ENCODE measurements at regions not wholly inside any gene's neighbourhood (a gene's known extent, or its start where the extent isn't known, plus 50 kb on each side); places are given as distances from the start of the nearest gene placed in this dataset.

DNA sequence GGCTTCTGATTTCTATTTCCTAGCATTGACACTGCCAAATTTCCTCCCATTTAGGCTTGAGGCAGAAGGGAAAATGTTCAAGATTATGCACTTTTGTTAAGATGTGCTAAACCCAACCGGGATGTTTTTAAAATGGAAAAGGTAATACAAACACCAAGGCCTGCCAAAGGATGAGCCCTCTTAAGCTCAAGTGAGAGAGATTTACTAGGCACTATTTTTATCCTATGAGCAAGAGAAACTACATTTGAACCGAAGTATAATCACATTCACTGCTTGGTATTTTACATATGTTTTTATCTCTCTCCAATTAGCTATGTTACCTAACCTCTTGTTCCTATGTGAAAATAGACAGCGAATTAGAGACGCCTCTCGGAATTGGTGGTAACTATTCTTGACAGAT is 295.8 kb downstream of the GABRB3 start:
- no peak for DNase-seq (ENCODE audit: low read depth in 2 of 2)

DNA sequence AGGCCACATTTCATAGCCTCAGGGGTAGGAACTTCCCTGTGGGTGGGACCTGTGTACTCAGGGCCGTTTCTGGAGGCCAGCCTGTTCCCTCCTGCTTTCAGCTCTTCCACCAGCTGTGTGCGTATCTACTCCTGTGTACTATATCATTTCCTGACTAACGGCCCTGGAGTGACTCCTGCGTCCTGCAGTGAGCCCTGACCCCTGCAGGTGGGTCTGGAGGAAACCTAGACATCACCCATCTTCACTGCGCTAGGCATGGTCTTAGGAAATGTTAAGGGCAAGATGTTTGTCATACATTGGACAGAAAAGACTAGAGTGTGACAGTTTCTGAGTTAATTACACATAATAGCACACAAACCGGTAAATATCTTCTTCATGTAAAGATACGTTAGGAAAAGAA is 297.3 kb downstream of the GABRB3 start:
- DNase-seq (ENCODE audit: low read depth in 2 of 2) = no peak

DNA sequence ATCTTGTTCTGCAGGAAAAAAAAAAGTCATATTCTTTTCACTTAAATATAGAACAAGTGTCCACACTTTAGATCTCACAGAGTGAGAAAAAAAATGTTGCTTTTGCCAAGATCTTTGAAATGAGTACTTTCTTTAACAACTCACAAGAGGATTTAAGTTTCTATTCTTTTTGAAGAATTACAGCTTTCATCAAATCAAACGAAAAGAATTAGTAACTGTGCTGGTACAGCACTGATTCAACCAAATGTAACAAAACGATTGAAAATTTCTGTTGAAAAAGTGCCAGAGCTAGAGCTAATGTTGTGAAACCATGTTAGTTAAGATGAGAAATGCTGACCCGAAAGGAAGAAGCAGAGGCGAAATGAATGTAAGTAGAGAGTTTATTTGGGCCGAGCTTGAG is 300.2 kb downstream of the GABRB3 start:
- no peak for DNase-seq (ENCODE audit: low read depth in 2 of 2)

DNA sequence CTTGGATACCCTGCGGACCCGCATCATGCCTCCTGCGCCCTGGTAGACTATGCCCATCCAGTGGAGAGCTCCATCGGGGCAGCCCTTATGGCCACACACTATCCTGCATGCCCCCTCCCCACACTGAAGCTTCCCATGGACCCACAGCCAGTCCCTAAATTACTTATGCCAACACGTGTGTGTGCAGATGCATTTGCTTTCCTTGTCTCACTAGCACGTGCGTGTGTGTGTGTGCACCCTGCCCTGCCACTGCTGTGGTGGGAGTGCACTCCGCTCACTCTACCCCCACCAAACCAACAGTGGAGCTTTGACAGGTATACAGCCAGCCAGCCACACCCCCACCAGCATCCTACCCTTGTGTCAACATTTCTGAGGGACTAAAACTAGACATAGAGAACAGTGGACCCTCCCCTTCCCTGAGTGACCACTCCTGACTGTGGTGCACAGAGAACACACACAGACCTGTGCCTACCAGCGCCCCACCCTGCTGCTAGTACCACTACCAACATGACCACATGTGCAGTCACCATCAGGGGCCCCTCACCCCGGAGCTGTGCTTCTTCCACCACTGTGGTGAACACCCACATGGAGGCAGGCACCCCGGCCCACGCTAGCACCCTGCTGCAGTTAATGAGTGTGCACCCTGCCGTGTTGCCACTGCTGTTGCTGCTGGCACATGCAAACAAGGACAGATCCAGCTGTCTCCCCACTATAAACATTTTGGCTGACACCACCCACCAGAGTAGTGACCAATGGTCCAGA is 310.8 kb downstream of the GABRB3 start:
- DNase-seq (ENCODE audit: low read depth in 2 of 2) = no peak

DNA sequence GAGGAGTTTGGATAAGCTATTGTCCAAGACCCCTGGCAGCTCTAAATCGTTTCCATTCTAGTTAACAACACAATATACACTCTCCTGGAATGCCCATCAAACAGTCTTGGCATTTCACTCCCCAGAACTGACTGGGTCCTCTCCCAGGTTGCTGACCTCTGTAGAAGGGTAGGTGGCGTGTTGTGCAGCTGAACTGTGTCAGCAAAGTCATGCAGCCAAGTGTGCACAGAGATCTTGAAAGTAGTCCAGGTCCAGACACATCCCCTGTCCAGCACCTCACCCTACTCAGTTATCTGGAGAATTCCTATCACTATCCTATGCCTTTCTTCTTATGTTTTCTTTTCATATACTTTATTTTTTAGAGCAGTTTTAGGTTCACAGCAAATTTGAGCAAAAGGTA is 312.7 kb downstream of the GABRB3 start:
- DNase-seq (ENCODE audit: low read depth in 2 of 2) = no peak

DNA sequence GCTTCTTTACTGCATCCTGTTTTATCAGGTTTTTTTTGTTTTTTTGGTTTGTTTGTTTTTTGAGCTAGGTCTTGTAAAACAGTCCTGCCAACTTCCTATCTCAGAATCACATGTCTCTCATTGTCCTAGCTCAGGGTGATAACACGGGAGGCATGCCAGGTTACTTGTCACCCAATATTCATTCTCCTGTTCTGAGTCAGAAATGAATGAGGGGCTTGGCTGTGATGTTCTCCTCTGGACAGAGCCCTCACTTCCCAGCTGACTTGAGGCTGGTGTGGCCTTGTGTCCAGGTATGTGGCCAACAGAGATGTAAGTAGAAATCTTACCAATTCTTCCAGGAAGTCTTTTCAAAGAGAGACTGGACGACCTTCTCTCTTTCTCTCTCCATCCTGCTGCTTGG is 317.0 kb downstream of the GABRB3 start:
- DNase-seq (ENCODE audit: low read depth in 2 of 2) = no peak

DNA sequence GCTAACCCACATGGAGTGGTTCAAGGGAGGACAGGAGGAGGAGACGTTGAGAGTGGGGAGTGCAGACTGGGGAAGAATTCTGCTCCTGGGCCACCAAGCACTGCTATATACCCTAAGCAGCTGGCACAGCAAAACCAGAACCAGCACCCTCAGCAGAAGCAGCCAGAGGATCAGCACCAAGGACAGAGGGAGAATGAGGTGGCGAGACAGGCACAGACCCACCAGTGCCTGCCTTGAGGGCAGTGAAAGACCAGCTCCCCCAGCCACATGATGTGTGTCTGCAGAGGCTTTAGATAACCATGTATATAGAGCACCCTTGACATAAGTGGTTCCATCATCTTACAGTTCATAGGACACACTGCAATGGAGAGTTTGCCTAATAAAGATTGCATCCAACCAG is 319.0 kb downstream of the GABRB3 start:
- DNase-seq (ENCODE audit: low read depth in 2 of 2) = no peak

DNA sequence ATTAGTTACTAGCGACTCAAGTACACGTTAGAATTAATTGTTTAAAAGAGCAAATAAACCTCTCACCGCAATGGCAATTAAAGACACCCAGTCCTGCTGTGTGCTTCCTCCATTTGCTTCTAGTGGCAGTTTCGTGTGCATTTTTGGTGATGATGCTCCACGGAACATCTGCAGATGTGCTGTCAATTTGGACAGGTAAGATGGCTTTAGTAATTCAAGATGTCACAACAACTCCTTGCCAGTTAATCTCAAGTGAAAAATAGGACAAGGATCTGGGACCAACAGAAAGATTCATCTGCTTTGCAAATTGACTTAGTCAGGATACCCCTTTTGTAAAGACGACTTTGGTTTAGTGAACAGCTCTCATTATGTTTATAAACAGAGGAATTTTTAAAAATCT is 320.9 kb downstream of the GABRB3 start:
- DNase-seq (ENCODE audit: low read depth in 2 of 2) = no peak

DNA sequence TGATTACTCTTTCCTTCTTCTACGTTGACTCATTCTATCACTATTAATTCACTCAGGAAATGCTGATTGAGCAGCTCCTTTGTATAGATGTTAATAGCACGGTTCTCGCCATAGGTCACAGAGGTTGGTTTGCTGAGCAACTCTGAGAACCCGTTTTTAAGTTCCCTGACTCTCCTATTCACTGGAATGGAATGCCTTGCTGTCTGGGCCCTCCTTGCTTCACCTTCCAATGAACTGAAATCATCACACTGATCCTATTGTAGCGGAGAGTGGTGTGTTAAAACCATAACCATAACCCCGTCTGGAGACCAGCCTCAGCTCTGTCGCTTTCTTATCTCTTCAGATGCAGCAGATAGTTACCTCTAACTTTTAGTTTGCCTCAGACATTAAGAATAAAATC is 323.6 kb downstream of the GABRB3 start:
- DNase-seq (ENCODE audit: low read depth in 2 of 2) = no peak

DNA sequence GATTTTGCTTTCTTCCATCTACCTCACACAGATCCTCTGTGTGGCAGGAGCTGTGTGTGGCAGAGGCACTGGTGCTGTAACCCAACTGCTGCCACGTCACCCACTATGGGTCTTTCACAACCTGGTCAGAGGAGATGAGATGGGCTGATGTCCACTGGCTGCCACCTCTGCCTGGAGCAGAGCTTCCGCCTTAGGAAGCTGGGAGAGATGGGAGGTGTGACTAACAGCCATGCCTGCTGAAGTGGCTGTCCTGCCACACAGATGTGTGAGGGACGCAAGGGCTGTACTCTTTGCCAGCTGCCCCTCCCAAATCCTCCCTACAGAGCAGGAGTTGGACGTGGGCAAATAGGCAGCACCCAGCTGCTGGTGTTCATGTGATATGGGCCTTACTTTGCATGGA is 329.5 kb downstream of the GABRB3 start:
- DNase-seq (ENCODE audit: low read depth in 2 of 2) = no peak

DNA sequence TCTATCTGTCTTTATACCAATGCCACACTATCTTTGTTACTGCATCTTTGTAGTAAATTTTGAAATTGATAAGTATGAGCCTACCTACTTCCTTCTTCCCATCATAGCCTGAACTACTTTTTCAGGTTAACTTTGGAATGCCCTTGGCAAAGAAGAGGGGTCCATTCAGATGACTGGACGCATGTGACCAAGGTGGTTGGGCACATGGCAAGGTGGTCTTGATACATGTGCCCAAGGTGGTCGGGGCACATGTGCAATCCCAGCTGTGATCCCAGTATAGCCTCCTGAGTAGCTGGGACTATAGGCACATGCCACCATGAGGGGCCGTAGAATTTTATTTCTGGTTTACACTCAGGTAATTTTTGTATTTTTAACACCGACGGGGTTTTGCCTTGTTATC is 330.2 kb downstream of the GABRB3 start:
- DNase-seq (ENCODE audit: low read depth in 2 of 2) = no peak

DNA sequence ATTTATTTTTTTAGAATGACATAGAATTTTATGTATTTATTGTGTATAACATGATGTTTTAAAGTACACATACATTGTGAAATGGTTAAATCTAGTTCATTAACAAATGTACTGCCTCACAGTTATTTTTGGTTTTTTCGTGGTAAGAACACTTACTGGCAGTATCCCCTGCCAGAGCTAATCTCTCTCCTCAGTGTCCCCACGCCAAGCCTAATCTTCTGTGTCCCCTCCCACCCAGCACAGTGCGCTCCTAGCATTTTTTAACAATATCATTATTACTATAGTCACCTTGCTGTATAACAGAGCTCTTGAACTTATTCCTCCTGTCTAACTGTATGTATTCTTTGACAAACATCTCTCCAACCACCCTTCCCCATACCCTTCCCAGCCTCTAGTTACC is 333.2 kb downstream of the GABRB3 start:
- DNase-seq (ENCODE audit: low read depth in 2 of 2) = no peak

DNA sequence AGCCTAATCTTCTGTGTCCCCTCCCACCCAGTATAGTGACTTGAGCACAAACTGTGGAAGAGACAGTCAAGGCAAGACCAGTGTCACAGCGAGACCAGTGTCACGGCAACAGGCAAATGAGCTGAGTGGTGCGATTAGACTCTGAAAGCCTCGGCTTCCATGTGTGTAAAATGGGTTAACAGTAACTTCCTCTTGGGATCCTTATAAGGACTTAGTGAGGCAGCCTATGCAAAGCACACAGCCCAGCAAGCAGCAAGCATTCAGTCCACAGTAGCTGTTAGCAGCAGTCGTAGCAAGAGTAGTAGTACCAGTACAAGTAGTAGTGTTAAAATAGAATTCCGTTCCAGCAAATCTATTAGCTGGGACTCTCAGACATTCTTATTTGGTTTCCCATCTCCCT is 334.1 kb downstream of the GABRB3 start:
- no peak for DNase-seq (ENCODE audit: low read depth in 2 of 2)

DNA sequence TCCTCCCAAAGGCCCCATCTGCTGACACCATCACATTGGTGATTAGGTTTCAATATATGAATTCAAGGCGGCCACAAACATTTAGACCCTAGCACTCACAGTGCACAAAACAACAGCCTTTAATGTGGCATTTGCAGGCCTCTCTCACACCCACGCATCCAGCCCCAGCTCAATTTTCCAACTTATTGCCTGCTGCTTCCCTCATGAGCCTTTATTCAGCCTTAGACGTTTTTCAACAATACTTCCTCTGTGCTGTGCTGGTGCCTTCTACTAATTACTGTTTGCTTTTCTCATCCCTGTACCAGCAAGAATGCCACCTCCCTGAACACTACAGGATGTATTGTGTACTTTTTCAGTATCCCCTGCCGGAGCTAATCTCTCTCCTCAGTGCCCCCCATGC is 334.6 kb downstream of the GABRB3 start:
- no peak for DNase-seq (ENCODE audit: low read depth in 2 of 2)

DNA sequence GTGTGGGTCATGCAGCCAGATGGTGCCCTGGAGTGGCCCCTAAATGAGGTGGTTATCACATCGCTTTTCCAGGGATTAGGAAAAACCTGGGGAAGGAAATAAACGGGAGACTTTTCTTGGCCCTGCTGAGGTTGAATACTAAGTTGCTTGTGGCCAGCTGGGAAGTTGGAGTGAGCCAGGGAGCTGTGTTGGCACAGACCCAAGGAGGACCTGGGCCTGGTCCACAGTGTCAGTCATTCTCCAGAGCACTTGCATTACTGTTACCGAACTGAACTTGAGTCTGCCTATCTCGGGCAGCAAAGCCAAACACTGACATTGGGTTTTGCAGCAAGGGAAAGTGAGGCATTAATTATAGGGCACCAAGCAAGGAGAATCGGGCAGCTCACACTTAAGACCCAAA is 339.0 kb downstream of the GABRB3 start:
- no peak for DNase-seq (ENCODE audit: low read depth in 2 of 2)

DNA sequence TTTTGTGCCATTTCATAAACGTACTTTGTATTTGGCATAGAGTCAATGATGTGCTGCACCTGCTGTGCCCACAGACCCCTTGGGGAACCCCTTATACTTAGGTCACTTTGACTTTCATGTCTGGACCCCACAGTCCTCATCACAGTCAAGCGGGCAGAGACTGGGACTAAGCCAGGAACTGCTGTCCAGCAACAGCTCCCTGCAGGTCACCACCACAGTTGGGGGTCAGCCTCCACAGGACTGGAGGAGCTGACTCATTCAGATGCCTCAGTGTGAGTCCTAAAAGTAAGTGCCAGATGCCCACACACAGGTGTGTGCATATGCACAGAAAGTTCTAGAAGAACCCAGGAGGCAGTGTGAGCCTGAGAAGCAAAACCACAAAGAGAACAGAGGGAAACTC is 339.8 kb downstream of the GABRB3 start:
- no peak for DNase-seq (ENCODE audit: low read depth in 2 of 2)

DNA sequence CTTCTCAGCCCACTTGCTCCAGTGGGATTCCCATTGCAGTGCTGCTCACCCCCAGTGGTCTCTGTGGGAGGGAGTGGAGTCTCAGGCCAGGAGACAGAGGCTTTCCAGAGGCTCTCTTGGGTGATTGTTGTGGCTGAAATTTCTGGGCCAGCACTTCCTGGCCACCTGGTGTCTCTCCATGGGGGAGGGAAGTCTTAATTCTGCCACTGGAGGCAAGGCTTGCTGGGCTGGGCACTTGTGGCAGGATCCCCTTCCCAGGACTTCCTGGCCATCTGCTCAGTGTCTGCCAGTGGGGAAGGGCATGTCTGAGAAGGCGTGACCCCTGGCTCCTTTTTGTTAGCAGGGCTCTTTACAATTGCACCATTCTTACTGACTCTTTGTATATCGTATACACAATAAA is 351.8 kb downstream of the GABRB3 start:
- no peak for DNase-seq (ENCODE audit: low read depth in 2 of 2)

DNA sequence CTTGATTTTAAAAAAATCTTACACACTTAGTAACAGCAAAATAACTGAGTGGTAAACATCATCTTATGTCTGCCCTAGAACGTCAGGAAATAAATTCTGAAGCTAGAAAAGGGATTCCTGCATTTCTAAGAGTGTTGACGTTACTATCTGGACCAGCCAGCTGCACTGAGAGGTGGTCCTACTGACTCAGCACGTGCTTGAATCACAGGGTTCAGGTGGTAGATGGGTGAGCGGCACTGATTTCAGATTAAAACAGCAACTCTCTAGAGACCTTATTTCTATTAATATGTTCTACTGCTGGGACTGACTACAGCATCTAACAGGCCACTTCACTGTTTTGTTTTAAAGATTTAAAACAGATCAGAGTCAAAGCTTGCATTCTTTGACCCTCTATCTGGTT is 377.2 kb downstream of the GABRB3 start:
- DNase-seq (ENCODE audit: low read depth in 2 of 2) = no peak

DNA sequence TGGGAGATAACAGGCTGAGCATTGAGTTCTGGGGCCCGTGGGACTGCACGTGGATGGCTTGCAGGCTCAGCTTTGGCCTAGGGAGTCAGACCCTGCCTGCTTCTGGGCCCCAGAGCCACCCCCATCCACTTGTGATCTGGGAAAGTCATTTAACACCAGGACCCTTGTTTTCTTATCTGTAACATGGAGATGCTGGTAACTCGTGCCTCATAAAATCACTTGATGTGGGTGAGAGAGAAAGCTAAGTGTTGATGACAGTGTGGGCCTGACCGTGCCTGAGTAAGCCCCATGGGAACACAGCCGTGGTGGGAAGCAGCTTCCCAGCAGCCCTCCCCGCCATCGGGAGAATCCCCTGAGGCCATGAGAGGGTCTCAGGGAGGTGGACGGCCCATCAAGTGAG is 378.1 kb downstream of the GABRB3 start:
- no peak for DNase-seq (ENCODE audit: low read depth in 2 of 2)

DNA sequence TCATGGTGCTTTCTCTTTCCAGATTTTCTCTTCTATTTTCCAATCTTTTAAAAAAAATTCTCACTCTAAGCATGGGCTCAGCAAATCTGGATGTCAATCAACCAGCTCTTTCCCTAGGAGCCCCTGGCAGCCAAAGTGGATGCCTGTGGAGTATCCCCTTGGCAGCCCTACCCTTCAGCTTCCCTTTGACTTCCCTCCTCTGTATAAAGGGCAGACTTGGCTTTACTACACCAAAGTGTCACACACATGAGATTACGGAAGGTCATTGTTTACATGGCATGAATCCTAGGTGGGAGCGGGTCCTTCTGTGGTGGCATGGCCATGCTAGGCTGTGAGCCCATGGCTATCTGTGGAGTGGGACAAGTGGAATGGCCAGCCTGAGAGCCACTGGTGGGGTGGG is 379.9 kb downstream of the GABRB3 start:
- no peak for DNase-seq (ENCODE audit: low read depth in 2 of 2)

DNA sequence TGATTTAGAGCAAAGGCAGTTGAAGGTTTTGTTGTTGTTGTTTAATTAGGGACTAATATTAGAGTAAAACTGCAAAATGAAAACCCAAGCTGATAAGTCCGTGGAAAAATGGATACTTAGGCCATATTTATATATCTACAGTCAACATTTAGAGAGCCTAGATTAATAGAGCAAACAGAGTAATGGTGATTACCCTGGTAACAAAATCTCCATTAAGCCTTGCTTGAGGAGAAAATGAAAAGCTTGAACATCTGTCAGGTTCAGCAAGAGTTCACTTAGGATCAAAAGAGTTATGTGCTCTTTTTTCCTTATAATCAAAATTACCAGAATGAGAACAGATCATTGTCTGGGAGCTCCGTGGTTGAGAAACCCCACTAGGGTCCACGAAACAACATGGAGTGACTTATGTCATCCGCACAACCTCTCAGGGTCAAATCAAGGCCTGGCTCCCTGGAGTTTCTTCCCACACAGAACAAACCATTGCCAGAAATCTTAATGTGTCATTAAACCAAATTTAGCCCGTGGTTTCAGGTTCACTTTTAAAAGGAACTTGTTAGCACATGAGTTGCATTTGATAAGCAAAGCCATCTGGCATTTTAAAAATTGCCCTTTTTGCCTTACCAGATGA is 381.2 kb downstream of the GABRB3 start:
- no peak for DNase-seq (ENCODE audit: low read depth in 2 of 2)

DNA sequence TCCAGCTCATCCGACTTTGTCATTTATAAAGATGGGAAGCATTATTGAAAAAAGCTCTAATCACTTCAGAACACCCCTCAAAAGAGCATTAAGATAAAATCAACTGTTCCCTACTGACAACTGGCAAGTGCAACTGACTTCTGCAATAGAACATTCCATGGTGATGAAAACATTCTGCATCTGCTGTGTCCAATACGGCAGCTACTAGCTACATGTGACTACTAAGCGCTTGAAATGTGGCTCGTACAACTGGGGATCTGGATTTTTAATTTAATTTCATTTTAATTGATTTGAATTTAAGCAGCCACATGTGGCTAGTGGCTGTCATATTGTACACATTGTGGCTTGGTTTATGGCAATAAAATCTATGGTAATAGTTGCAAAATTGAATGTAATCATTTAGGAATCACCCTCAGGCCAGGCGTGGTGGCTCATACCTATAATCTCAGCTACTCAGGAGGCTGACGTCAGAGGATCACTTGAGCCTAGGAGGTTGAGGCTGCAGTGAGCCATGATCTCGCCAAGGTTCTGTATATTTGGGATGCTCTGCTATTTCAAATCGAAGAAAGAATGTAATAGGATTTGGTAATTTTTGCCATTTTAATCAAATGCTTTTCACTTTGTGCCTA is 390.3 kb downstream of the GABRB3 start:
- no peak for DNase-seq (ENCODE audit: low read depth in 2 of 2)

DNA sequence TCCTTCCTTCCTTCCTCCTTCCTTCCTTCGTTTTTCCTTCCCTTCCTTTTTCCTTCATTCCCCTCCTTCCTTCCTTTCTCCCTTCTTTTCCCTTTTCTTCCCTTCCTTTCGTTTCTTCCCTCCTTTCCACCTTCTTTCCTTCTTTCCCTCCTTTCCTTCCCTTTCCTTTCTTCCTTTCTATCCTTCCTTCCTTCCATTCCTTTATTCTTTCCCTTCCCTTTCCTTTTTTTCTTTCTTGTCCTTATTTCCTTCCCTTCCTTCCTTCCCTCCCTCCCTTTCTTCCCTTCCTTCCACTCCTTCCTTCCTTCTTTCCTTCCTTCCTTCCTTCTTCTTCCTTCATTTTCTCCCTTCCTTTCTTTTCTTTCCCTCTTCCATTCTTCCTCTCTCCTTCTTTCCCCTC is 394.6 kb downstream of the GABRB3 start:
- DNase-seq (ENCODE audit: low read depth in 2 of 2) = no peak

All from stimulated activated CD8-positive, alpha-beta memory T cell treated with anti-CD3 and anti-CD28 coated beads, Interleukin-2, amount 100 ng/mL, for 48 hours (primary cell).